Smooth muscle cell (in vitro differentiated cells): ENCODE measurements at regions not wholly inside any gene's neighbourhood (a gene's known extent, or its start where the extent isn't known, plus 50 kb on each side); places are given as distances from the start of the nearest gene placed in this dataset.

ENCODE experiments used
- DNase-seq: peaks from one replicate; lab custom pipeline; 2025; ENCODE audit not compliant: unreplicated experiment; lab: John Stamatoyannopoulos, UW
- H2AFZ ChIP-seq: fragments of 200-600 bp; sonication (generic); 2 replicates; pipeline ENCODE4 v1.6.0; 2016; ENCODE audit warnings: antibody characterized with exemption, low read depth, mild to moderate bottlenecking
- H3F3A ChIP-seq: fragments of 200-600 bp; sonication (generic); 2 replicates; pipeline ENCODE4 v1.6.0; 2017; ENCODE audit warnings: antibody characterized with exemption, low read depth
- H3K27ac ChIP-seq: fragments of 200-600 bp; sonication (generic); 2 replicates; pipeline ENCODE4 v1.5.1; 2016; ENCODE audit warnings: low read depth, mild to moderate bottlenecking
- H3K27me3 ChIP-seq: fragments of 200-600 bp; sonication (generic); 2 replicates; pipeline ENCODE4 v1.6.1; 2016; ENCODE audit warnings: low read depth, mild to moderate bottlenecking
- H3K36me3 ChIP-seq: fragments of 200-600 bp; sonication (generic); 2 replicates; pipeline ENCODE4 v1.5.1; 2016; ENCODE audit warnings: low read depth
- H3K4me1 ChIP-seq: fragments of 200-600 bp; sonication (generic); 2 replicates; pipeline ENCODE4 v1.5.1; 2016; ENCODE audit warnings: low read depth
- H3K4me2 ChIP-seq: fragments of 200-600 bp; sonication (generic); 2 replicates; pipeline ENCODE4 v1.6.0; 2016; ENCODE audit warnings: mild to moderate bottlenecking
- H3K4me3 ChIP-seq: fragments of 200-600 bp; sonication (generic); 2 replicates; pipeline ENCODE4 v1.5.1; 2016; ENCODE audit warnings: mild to moderate bottlenecking
- H3K79me2 ChIP-seq: fragments of 200-600 bp; sonication (generic); 2 replicates; pipeline ENCODE4 v1.6.0; 2016; ENCODE audit warnings: low read depth, mild to moderate bottlenecking
- H3K9ac ChIP-seq: fragments of 200-600 bp; sonication (generic); 2 replicates; pipeline ENCODE4 v1.6.0; 2016; ENCODE audit warnings: low read depth
- H3K9me3 ChIP-seq: fragments of 200-600 bp; sonication (generic); replicated peaks from 2 replicates; pipeline ENCODE4 v1.5.1; 2016; ENCODE audit warnings: low read depth
- H4K20me1 ChIP-seq: fragments of 200-600 bp; sonication (generic); 2 replicates; pipeline ENCODE4 v1.6.0; 2016; ENCODE audit warnings: low read depth
- CTCF ChIP-seq: fragments of 200-600 bp; sonication (generic); IDR thresholded peaks from 2 replicates; pipeline ENCODE4 v1.5.1; 2017; ENCODE audit warnings: borderline replicate concordance, mild to moderate bottlenecking, antibody characterized with exemption; ENCODE audit not compliant: insufficient read depth, poor library complexity, severe bottlenecking
- WGBS: methylation state at CpG from one replicate; pipeline ENCODE4 v1.1.7; 2016; ENCODE audit warnings: low lambda C conversion rate; 5-methylcytosine and 5-hydroxymethylcytosine counted together

DNA sequence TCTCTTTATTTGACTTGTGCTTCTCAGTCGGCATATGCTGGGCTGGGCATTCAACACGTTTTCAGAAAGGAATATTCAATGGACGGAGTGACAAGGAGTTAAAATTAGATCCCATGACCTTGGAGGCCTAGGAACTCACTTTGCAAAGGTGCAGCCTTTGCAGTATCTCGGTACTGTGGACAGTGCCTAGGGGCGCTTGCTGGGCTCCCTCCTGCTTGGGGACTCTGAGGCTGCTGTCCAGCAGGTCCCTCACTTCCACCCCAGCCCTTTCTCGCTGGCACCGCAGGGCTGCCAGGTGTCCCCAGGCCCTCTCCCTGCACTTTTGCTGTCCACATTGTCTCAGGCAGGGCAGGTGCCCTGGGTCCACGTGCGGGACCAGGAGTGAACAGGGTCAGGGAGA is 255.5 kb upstream of the B3GAT1 start:
- no peaks in the 10 kb centered on the region for H3K9me3 ChIP-seq

DNA sequence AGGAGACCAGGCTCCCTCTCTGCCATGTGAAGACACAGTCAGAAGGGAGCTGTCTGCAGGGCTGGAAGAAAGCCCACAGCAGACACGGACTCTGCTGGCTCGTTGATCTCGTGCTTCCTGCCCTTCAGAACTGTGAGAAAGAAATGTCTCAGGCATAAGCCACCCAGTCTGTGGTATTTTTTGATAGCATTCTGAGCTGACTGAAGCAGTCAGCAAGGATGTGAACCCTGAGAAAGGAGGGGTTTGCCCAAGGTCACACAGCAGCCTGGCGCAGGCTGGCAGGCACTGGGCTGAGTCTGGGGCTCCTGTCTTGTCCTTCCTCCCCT is 255.1 kb upstream of the B3GAT1 start:
- H3K4me1 ChIP-seq, result no peaks in the 10 kb centered on the region
- H3K9me3 ChIP-seq, result no peaks in the 10 kb centered on the region
- no peaks in the 10 kb centered on the region for H3K79me2 ChIP-seq
- peaks cover 19% of the 10 kb centered on the region for H3K27me3 ChIP-seq
- no peak for TF ChIP-seq CTCF
- no peak for DNase-seq
- no peaks in the 10 kb centered on the region for H3K36me3 ChIP-seq
- no peak overlapping the region for H2AFZ ChIP-seq
- H3F3A ChIP-seq, result no peaks in the 10 kb centered on the region
- no peak overlapping the region for H3K4me2 ChIP-seq
- H3K27ac ChIP-seq, result no peak overlapping the region
- WGBS, result 79% methylated on average over 4 of the region's 4 CpGs
- H4K20me1 ChIP-seq, result no peaks in the 10 kb centered on the region
- H3K4me3 ChIP-seq, result no peak overlapping the region
- no peak overlapping the region for H3K9ac ChIP-seq

More for the DNA sequence above, 255.5 kb upstream of the B3GAT1 start:
- H3K4me3 ChIP-seq, result no peak overlapping the region
- DNase-seq, result no peak
- H3K27ac ChIP-seq, result no peak overlapping the region
- no peak for TF ChIP-seq CTCF
- peaks cover 23% of the 10 kb centered on the region for H3K27me3 ChIP-seq
- no peak overlapping the region for H3K9ac ChIP-seq
- H3K36me3 ChIP-seq, result no peaks in the 10 kb centered on the region
- no peaks in the 10 kb centered on the region for H3K79me2 ChIP-seq
- no peak overlapping the region for H2AFZ ChIP-seq
- no peaks in the 10 kb centered on the region for H4K20me1 ChIP-seq
- H3K4me1 ChIP-seq, result no peaks in the 10 kb centered on the region
- WGBS, result 86% methylated on average over 9 of the region's 9 CpGs
- H3K4me2 ChIP-seq, result no peak overlapping the region
- no peaks in the 10 kb centered on the region for H3F3A ChIP-seq

DNA sequence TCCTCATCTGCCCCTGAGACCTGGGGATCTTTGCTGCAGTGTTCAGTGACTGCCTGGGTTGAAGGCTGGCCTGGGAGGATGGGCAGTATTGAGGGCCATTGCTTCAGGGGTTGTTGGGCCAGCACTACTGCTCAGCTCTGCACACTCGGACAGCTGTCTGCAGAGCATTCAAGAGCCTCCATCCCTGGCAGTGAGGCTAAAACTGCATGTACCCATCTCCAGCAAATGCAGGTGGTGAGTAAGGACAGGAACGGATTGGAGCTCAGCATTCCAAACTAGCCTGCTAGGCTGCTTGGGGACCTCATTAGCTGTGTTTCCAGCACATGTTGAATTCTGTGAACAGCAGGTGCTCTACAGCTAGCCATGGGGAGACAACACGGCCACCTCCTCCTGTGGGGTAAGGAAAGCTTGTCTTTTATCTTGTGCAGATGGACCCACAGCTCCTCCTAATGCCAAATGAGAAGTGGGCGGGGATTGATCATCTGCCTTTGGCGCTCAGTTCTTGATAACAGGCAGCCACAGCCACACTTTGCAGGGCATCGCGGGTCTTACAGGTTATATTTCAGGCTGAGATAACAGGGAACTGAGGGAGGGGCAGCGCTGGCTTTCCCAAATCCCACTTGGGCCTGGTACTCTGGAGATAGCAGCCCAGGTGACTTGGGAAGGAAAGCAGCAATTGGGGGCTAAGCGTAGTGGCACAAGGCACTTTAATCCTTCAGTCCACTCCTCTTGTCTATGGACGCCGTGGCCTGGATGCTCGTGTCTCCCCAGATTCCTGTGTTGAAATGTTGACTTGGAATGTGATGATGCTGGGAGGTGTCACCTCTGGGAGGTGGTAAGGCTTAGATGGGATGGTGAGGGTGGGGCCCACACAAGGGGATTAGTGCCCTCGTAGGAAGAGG is 254.5 kb upstream of the B3GAT1 start:
- Histone ChIP-seq H3K9ac (no peak overlapping the region), H3K9me3 (no peaks in the 10 kb centered on the region)

More for the DNA sequence above, 254.5 kb upstream of the B3GAT1 start:
- no peak overlapping the region for H3K4me3 ChIP-seq
- WGBS, result 89% methylated on average over 13 of the region's 13 CpGs
- no peaks in the 10 kb centered on the region for H3K4me1 ChIP-seq
- no peak overlapping the region for H3K4me2 ChIP-seq
- no peaks in the 10 kb centered on the region for H3K79me2 ChIP-seq
- no peaks in the 10 kb centered on the region for H4K20me1 ChIP-seq
- DNase-seq, result no peak
- peaks cover 13% of the 10 kb centered on the region for H3K27me3 ChIP-seq
- TF ChIP-seq CTCF, result no peak
- H3K36me3 ChIP-seq, result no peaks in the 10 kb centered on the region
- H3K27ac ChIP-seq, result no peak overlapping the region
- no peaks in the 10 kb centered on the region for H3F3A ChIP-seq
- H2AFZ ChIP-seq, result no peak overlapping the region
